Activated CD8-positive, alpha-beta memory T cell treated with anti-CD3 and anti-CD28 coated beads for 1 hour (primary cell): ENCODE measurements at regions not wholly inside any gene's neighbourhood (a gene's known extent, or its start where the extent isn't known, plus 50 kb on each side); places are given as distances from the start of the nearest gene placed in this dataset.
"Not testable (repeated sequence)": the region's sequence is repeated elsewhere in the genome, so short reads cannot be mapped to it uniquely, and the experiment has no call there.

Experiments used
- DNase-seq, 2 donors: peaks; one replicate each; pipeline ENCODE4 v3.0.0-alpha.2; 2020; ENCODE audit warnings: low read depth in 1 of 2; ENCODE audit errors: extremely low read depth in 1 of 2

DNA sequence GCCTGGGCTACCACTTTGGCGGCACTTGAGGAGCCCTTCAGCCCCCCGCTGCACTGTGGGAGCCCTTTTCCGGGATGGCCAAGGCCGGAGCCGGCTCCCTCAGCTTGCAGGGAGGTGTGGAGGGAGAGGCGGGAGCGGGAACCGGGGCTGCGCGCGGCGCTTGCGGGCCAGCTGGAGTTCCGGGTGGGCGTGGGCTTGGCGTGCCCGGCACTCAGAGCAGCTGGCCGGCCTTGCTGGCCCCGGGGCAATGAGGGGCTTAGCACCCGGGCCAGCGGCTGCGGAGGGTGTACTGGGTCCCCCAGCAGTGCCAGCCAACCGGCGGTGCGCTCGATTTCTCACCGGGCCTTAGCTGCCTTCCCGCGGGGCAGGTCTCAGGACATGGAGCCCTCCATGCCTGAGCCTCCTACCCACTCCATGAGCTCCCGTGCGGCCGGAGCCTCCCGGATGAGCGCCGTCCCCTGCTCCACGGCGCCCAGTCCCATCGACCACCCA is 1602.9 kb upstream of the PCDH7 start:
- DNase-seq: not testable (repeated sequence)

GRCh38 chr4:29121586-29121985 is 1598.6 kb upstream of the PCDH7 start:
- no peak for DNase-seq

- no peak for DNase-seq
Measured at GRCh38 chr4:29128810-29129209, 1591.4 kb upstream of the PCDH7 start.

- no peak for DNase-seq
Measured at GRCh38 chr4:29131304-29131703, 1588.9 kb upstream of the PCDH7 start.

DNA sequence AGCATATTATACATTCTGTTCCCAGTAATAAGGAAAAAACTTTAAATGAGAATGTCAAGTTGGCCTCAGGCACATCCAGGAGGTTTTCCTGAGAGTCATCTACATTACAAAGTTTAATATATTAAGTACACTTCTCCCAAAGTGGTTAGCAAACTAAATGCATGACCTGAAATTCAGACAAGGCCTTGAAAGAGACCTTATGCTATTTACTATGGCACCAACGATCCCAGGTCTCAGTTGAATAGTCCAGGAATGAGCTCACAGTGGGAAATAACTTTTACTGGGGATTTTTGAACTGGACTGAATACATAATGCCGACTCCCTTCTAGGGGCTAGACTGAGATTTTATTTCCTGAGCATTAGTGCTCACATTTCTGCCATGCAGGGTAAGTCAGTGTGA is 1577.5 kb upstream of the PCDH7 start:
- no peak for DNase-seq

DNA sequence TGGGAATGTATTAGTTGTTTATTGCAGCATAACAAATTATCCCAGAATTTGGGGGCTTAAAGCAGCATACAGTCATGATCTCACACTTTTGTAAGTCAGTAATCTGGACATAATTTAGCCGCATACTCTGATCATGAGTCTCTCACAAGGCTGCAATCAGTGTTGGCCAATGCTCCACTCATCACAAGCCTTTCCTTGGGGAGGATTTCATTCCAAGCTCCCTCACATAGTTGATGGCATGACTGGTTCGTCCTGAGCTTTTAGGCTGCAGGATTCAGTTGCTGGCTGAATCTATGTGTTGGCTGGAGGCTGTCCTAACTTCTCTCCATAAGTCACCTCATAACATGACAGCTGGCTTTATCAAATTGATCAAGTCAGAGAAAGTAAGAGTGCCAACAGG is 1568.6 kb upstream of the PCDH7 start:
- DNase-seq: no peak

DNA sequence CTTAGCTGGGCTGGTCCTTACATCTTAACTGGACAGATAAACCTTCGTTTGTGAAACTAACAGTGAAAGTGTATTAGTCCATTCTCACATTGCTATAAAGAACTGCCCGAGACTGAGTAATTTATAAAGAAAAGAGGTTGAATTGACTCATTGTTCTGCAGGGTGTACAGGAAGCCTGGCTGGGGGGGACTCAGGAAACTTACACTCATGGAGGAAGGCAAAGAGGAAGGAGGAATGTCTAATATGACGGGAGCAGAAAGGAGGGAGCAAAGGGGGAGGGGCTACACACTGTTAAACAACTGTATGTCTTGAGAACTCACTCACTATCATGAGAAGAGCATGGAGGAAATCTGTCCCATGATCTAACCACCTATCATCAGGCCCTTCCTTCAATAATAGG is 1566.5 kb upstream of the PCDH7 start:
- DNase-seq: no peak

DNA sequence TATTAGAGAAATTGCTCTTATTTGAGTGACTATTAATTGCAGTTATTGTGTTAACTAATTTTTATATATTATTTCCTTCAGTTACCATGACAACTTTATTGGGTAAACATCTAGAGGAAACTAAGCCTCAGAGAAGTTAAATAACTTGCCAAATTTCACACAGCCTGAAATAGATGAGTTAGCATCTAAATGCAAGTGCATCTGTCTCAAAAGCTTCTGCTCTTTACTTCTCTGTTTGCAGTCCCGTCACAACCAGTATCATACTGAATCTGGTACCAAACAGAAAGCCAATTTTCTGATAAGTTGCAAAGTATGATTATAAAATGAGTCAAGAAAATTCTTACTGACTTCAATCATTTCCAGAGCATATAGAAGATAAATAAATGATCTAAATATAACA is 1544.9 kb upstream of the PCDH7 start:
- no peak for DNase-seq

DNA sequence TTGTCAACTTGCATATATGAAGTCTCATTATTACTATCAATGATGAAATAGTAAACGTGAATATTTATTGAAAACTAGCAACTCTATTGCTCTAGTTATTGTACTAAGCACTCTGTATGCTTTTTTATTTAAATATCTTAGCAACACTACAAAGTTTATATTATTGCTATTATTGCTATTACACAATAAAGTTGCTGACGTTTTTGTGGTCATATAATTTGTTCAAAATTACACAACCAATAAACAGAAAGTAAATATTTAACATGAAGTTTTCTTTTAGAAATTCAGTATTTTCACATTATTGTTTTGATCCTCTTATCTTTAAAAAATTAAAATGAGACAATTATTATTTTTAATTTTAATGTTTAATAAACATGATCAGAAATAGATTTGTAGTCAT is 1521.1 kb upstream of the PCDH7 start:
- no peak for DNase-seq

- DNase-seq: no peak
Measured at GRCh38 chr4:29199485-29199884, 1520.7 kb upstream of the PCDH7 start.

DNA sequence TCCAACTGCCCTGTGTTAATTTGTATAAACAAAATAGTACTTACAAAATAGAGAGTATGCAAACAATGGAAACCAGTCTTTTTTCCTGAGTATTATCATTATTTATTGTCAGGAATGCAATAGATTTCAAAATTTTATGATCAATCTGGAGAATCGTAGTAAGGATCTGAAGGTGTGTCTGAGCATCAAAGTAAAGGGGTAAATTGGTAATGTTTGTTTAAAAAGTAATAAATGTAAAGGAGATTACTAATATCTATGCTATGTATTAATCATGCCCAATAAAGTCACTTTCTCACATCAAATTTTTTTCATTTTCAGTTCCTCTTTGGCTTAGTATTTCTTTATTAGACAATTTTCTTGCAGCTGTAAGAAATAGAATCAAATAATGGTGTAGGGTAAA is 1507.1 kb upstream of the PCDH7 start:
- DNase-seq: no peak

GRCh38 chr4:29220761-29221160 is 1499.4 kb upstream of the PCDH7 start:
- no peak for DNase-seq

DNA sequence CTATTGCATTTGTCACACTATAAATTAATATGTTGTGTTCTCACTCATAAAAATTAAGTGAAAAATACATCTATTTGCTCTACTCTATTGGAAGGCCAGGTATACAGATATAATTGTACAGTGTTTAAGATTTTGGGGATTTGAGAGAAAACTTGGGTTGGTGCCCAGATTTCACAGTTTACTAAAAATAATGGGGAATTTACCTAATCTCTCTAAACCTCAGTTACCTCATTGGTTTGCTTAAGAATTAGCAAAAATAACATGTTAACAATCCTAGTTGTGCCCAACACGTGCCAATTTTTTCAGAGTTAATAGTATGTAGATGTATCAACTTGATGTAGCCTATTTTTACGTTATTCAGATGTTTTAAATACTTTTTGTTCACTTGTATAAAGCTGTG is 1495.3 kb upstream of the PCDH7 start:
- no peak for DNase-seq

- no peak for DNase-seq
Measured at GRCh38 chr4:29240641-29241040, 1479.5 kb upstream of the PCDH7 start.

GRCh38 chr4:29243054-29243453 is 1477.1 kb upstream of the PCDH7 start:
- no peak for DNase-seq

GRCh38 chr4:29243851-29244250 is 1476.3 kb upstream of the PCDH7 start:
- DNase-seq: no peak

GRCh38 chr4:29259556-29259955 is 1460.6 kb upstream of the PCDH7 start:
- no peak for DNase-seq

GRCh38 chr4:29262986-29263385 is 1457.2 kb upstream of the PCDH7 start:
- DNase-seq: no peak

- DNase-seq: no peak
Measured at GRCh38 chr4:29276150-29276549, 1444.0 kb upstream of the PCDH7 start.

- DNase-seq: no peak
Measured at GRCh38 chr4:29277381-29277780, 1442.8 kb upstream of the PCDH7 start.

DNA sequence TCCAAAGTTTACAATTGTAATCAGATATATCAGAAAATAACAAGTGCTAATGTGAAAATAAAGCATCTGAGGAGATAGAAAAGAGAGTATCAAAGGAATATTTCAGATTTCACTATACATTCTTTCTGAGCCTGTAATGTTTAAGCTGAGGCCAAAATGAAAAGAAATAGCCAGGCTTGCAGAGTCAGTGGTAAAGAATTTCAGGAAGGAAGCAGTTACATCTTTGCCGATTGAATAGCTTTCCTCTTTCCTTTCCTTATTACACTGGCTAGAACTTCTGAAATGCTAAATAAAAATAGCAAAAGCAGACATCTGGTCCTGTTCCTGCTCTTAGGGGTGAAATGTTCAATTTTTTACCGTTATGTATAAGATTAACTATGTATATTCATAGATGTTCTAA is 1441.6 kb upstream of the PCDH7 start:
- no peak for DNase-seq

DNA sequence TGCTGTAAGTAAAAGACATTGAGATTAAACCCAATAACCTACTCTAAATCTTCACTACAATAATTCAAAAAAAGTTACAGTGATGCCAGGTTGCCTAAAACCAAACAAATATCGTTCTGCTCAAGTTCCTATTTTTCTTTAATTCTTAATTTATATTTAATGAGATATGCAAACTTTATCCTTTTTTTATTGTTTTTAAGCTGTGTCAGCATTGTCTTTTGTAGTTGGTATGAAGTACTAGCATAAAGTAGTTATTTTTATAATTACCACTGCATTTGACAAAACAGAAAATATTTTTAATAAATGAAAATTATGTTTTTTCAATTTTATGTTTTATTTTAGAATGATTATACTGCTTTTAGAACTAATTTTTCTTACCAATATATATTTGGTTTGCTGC is 1431.1 kb upstream of the PCDH7 start:
- no peak for DNase-seq

- no peak for DNase-seq
Measured at GRCh38 chr4:29295280-29295679, 1424.9 kb upstream of the PCDH7 start.

- no peak for DNase-seq
Measured at GRCh38 chr4:29304595-29304994, 1415.6 kb upstream of the PCDH7 start.
